ENCODE measurements at regions not wholly inside any gene's neighbourhood (a gene's known extent, or its start where the extent isn't known, plus 50 kb on each side); places are given as distances from the start of the nearest gene placed in this dataset.

DNA sequence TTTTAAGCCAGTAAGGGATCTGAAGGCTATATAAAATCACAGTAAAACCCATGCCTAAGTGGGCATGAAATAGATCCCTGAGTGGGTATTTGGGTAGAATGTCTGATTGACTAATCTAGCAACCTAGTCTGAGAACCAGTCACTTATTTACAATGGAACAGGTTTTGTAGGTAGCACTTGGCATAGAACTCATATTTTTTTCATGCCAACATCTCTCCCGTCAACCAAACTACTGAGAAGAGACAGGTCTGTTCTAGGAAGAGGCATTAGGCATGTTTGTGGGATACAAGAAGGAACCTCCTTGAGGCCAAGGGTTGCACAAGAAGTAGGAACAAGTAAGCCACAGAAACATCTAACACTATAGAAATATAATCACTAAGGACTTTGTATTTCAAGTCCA lies 840.4 kb upstream of the TENM4 start:
- TF ChIP-seq, protein P1, sequence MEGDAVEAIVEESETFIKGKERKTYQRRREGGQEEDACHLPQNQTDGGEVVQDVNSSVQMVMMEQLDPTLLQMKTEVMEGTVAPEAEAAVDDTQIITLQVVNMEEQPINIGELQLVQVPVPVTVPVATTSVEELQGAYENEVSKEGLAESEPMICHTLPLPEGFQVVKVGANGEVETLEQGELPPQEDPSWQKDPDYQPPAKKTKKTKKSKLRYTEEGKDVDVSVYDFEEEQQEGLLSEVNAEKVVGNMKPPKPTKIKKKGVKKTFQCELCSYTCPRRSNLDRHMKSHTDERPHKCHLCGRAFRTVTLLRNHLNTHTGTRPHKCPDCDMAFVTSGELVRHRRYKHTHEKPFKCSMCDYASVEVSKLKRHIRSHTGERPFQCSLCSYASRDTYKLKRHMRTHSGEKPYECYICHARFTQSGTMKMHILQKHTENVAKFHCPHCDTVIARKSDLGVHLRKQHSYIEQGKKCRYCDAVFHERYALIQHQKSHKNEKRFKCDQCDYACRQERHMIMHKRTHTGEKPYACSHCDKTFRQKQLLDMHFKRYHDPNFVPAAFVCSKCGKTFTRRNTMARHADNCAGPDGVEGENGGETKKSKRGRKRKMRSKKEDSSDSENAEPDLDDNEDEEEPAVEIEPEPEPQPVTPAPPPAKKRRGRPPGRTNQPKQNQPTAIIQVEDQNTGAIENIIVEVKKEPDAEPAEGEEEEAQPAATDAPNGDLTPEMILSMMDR (IDR thresholded peaks at IDR 0.05) = no peak
- TF ChIP-seq POLR2A (IDR thresholded peaks at IDR 0.05) = no peak

Data from sigmoid colon (tissue), 3 donors.